ENCODE measurements at regions not wholly inside any gene's neighbourhood (a gene's known extent, or its start where the extent isn't known, plus 50 kb on each side); places are given as distances from the start of the nearest gene placed in this dataset.

GRCh38 chr1:168822911-168823310 is 93.9 kb upstream of the DPT start (continued):
- TF ChIP-seq ZNF850 (CRISPR knock-in tag; conservative IDR thresholded peaks at IDR 0.05), result no peak

GRCh38 chr1:168823988-168824387 is 95.0 kb upstream of the DPT start:
- no TSS peak for BruUV-seq (replicated peaks)
- POLR2A ChIA-PET, result no interaction called here
- FAIRE-seq (no peak), DNase-seq (ENCODE audit: low spot score) (no peak), ATAC-seq (no peak)
- Histone ChIP-seq H3K9ac (ENCODE audit: insufficient read depth, low read depth, low read length) (no peak overlapping the region), H2AFZ (ENCODE audit: low read length) (no peak overlapping the region), H3K27me3 (ENCODE audit: control insufficient read depth in 1 of 2, insufficient read depth in 2 of 2, low read length in 2 of 2) (no peaks in the 10 kb centered on the region), H3K27ac (ENCODE audit: extremely low read length, insufficient read depth, low read length) (no peak overlapping the region), H4K20me1 (ENCODE audit: insufficient read depth, low read length) (no peaks in the 10 kb centered on the region), H3K4me3 (replicated peaks in 1 of 3; ENCODE audit: insufficient read depth in 1 of 3, low read depth in 2 of 3, low read length in 3 of 3) (no peak overlapping the region), H3K36me3 (replicated peaks in 1 of 2; ENCODE audit: control insufficient read depth in 1 of 2, insufficient read depth in 2 of 2, low read length in 2 of 2) (no peaks in the 10 kb centered on the region), H3K79me2 (ENCODE audit: insufficient read depth, low read length) (no peaks in the 10 kb centered on the region), H3K4me2 (ENCODE audit: low read depth, low read length) (no peak overlapping the region), H3K9me3 (ENCODE audit: low read length) (no peaks in the 10 kb centered on the region), H3K4me1 (ENCODE audit: insufficient read depth, low read length) (no peaks in the 10 kb centered on the region)
- in situ Hi-C loops (cut with HindIII; ENCODE audit: extremely low pct_ligation_motif_present, low pct_unique_long_range_greater_than_20kb), result no loop called here
- WGBS (ENCODE audit: low lambda C conversion rate), result 86% methylated on average over 4 of the region's 4 CpGs
- CTCF ChIA-PET (ENCODE audit: low intra/inter-chr PET ratio, low total read pairs), result no interaction called here
- intact Hi-C loops (cut with micrococcal nuclease; ENCODE audit: unreplicated experiment), result no loop called here
- TF ChIP-seq CBX2 (IDR thresholded peaks at IDR 0.05; ENCODE audit: low read depth, low read length) (no peak), CBX2 (CRISPR knock-in tag; IDR thresholded peaks at IDR 0.05; ENCODE audit: low read depth) (no peak), NRL (CRISPR knock-in tag; IDR thresholded peaks at IDR 0.05; ENCODE audit: borderline replicate concordance) (no peak), ATF7 (IDR thresholded peaks at IDR 0.05) (no peak), ATF7 (CRISPR knock-in tag; IDR thresholded peaks at IDR 0.05) (no peak), PHF8 (CRISPR knock-in tag; IDR thresholded peaks at IDR 0.05) (no peak), NFKB2 (CRISPR knock-in tag; IDR thresholded peaks at IDR 0.05; ENCODE audit: borderline replicate concordance) (no peak), ARNT2 (CRISPR knock-in tag; IDR thresholded peaks at IDR 0.05; ENCODE audit: low read depth) (no peak), DMTF1 (CRISPR knock-in tag; IDR thresholded peaks at IDR 0.05) (no peak), ZSCAN21 (CRISPR knock-in tag; IDR thresholded peaks at IDR 0.05; ENCODE audit: borderline replicate concordance) (no peak), SRY (CRISPR knock-in tag; IDR thresholded peaks at IDR 0.05) (no peak), HOXA5 (CRISPR knock-in tag; IDR thresholded peaks at IDR 0.05) (no peak), ZNF740 (CRISPR knock-in tag; IDR thresholded peaks at IDR 0.05) (no peak), BRCA1 (CRISPR knock-in tag; IDR thresholded peaks at IDR 0.05) (no peak), TBX3 (IDR thresholded peaks at IDR 0.05; ENCODE audit: borderline replicate concordance) (no peak), ESRRA (CRISPR knock-in tag; IDR thresholded peaks at IDR 0.05; ENCODE audit: low read depth) (no peak), ZNF704 (CRISPR knock-in tag; IDR thresholded peaks at IDR 0.05; ENCODE audit: borderline replicate concordance) (no peak), U2AF1 (optimal IDR thresholded peaks at IDR 0.05; ENCODE audit: low read depth, low read length) (no peak), SNRNP70 (IDR thresholded peaks at IDR 0.05; ENCODE audit: low read depth, low read length) (no peak)
